ENCODE measurements at regions not wholly inside any gene's neighbourhood (a gene's known extent, or its start where the extent isn't known, plus 50 kb on each side); places are given as distances from the start of the nearest gene placed in this dataset.

- TF ChIP-seq ZNF274 (IDR thresholded peaks at IDR 0.05; ENCODE audit: low read depth, low read length) (no peak), SUZ12 (IDR thresholded peaks at IDR 0.05; ENCODE audit: extremely low read depth, insufficient read depth, insufficient read length) (no peak)
These were observed 84.0 kb upstream of the QRFPR start for GRCh38 chr4:121464854-121465253.
